Keratinocyte (primary cell): ENCODE measurements at regions not wholly inside any gene's neighbourhood (a gene's known extent, or its start where the extent isn't known, plus 50 kb on each side); places are given as distances from the start of the nearest gene placed in this dataset.

Source experiments
- DNase-seq: peaks from one replicate; pipeline ENCODE4 v3.0.0-alpha.2; 2011; ENCODE audit warnings: low read depth, missing footprints, low spot score
- FAIRE-seq: peaks from 2 replicates; lab custom pipeline; 2011; peaks lifted over from hg19 to GRCh38; lab: Jason Lieb, UNC
- H2AFZ ChIP-seq: 2 replicates; pipeline ENCODE4 v1.6.0; 2012; ENCODE audit warnings: low read length, control low read depth, inconsistent platforms; ENCODE audit not compliant: control insufficient read depth
- H3K27ac ChIP-seq: 2 replicates; pipeline ENCODE4 v1.5.1; 2011; ENCODE audit warnings: low read length; ENCODE audit not compliant: control insufficient read depth, insufficient read depth
- H3K27me3 ChIP-seq: 3 replicates; pipeline ENCODE4 v1.6.0; 2011; ENCODE audit warnings: low read length; ENCODE audit not compliant: control insufficient read depth, insufficient read depth; ENCODE audit errors: extremely low read depth
- H3K36me3 ChIP-seq, 2 experiments: 2 replicates in 1 of 2; 3 replicates in 1 of 2; pipeline ENCODE4 v1.5.1; 2011; ENCODE audit warnings: low read length in 2 of 2, mild to moderate bottlenecking in 1 of 2; ENCODE audit not compliant: control insufficient read depth in 2 of 2, insufficient read depth in 2 of 2; ENCODE audit errors: extremely low read depth in 1 of 2
- H3K4me1 ChIP-seq: 3 replicates; pipeline ENCODE4 v1.5.1; 2011; ENCODE audit warnings: low read length; ENCODE audit not compliant: control insufficient read depth, insufficient read depth; ENCODE audit errors: extremely low read depth
- H3K4me2 ChIP-seq: 3 replicates; pipeline ENCODE4 v1.6.0; 2011; ENCODE audit warnings: low read depth, low read length; ENCODE audit not compliant: control insufficient read depth, insufficient read depth; ENCODE audit errors: extremely low read depth
- H3K4me3 ChIP-seq, 3 experiments: fragments of 200-600 bp in 1 of 3; sonication (generic) in 1 of 3; 2 replicates in 2 of 3; 3 replicates in 1 of 3; pipeline ENCODE4 v1.5.1; 2011 to 2016; ENCODE audit warnings: low read length in 3 of 3, mild to moderate bottlenecking in 3 of 3, control low read depth in 2 of 3, inconsistent platforms in 1 of 3, low read depth in 1 of 3, mixed read lengths in 1 of 3, mixed run types in 1 of 3, moderate library complexity in 1 of 3; ENCODE audit not compliant: control insufficient read depth in 2 of 3, insufficient read depth in 2 of 3; ENCODE audit errors: extremely low read depth in 1 of 3
- H3K79me2 ChIP-seq: 2 replicates; pipeline ENCODE4 v1.6.0; 2012; ENCODE audit warnings: low read length; ENCODE audit not compliant: control insufficient read depth, insufficient read depth
- H3K9ac ChIP-seq: 3 replicates; pipeline ENCODE4 v1.6.0; 2011; ENCODE audit warnings: low read length; ENCODE audit not compliant: control insufficient read depth, insufficient read depth; ENCODE audit errors: extremely low read depth
- H3K9me1 ChIP-seq: 3 replicates; pipeline ENCODE4 v1.6.0; 2011; ENCODE audit warnings: low read length; ENCODE audit not compliant: control insufficient read depth, insufficient read depth; ENCODE audit errors: extremely low read depth
- H3K9me3 ChIP-seq: 2 replicates; pipeline ENCODE4 v1.5.1; 2012; ENCODE audit warnings: low read depth, low read length; ENCODE audit not compliant: control insufficient read depth
- H4K20me1 ChIP-seq: 3 replicates; pipeline ENCODE4 v1.6.0; 2011; ENCODE audit warnings: low read length; ENCODE audit not compliant: control insufficient read depth, insufficient read depth; ENCODE audit errors: extremely low read depth
- EZH2 ChIP-seq: IDR thresholded peaks from one replicate; pipeline ENCODE4 v1.6.1; 2012; ENCODE audit warnings: inconsistent platforms, mild to moderate bottlenecking, low read length, moderate library complexity
- dilution Hi-C: fragments of 300-500 bp; cut with MboI; formaldehyde crosslinking; loops from one replicate; pipeline ENCODE4 v1.7.0; 2020; ENCODE audit warnings: low sequenced_read_pairs; ENCODE audit not compliant: extremely low pct_ligation_motif_present
- TF ChIP-seq, protein P1 (sequence below), 3 experiments: IDR thresholded peaks in 1 of 3; conservative IDR thresholded peaks in 1 of 3; optimal IDR thresholded peaks in 1 of 3; 2 replicates in 2 of 3; 3 replicates in 1 of 3; pipeline versions ENCODE3 to v1.5.1; 2011; ENCODE audit warnings: low read length in 3 of 3, mild to moderate bottlenecking in 3 of 3, moderate library complexity in 2 of 3, control low read depth in 1 of 3, inconsistent platforms in 1 of 3; ENCODE audit not compliant: insufficient read depth in 2 of 3; ENCODE audit errors: extremely low read depth in 1 of 3

DNA sequence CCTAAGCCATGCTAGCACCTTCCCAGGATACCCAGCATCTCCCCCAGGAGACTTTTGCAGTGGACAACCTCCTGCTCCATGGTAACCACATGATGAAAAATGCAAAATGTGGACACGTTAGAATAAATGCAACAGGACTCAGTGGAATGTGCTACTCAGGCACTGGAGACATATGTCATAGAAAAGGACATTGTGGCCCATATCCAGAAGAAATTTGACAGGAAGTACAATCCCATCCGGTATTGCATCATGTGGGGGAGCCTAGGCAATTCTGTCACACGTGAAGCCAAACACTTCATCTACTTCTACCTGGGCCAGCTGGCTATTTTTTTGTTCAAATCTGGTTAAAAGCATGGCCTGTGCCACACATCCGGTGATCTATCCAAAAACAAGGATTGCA lies 227.2 kb upstream of the GPR149 start:
- H3K4me1 ChIP-seq: no peaks in the 10 kb centered on the region
- FAIRE-seq (no peak), DNase-seq (no peak)
- no peaks in the 10 kb centered on the region for H3K9me3 ChIP-seq
- H2AFZ ChIP-seq: no peak overlapping the region
- H3K36me3 ChIP-seq: no peaks in the 10 kb centered on the region
- H3K9me1 ChIP-seq: no peaks in the 10 kb centered on the region
- no peak overlapping the region for H3K9ac ChIP-seq
- no peak overlapping the region for H3K27ac ChIP-seq
- TF ChIP-seq, protein P1, sequence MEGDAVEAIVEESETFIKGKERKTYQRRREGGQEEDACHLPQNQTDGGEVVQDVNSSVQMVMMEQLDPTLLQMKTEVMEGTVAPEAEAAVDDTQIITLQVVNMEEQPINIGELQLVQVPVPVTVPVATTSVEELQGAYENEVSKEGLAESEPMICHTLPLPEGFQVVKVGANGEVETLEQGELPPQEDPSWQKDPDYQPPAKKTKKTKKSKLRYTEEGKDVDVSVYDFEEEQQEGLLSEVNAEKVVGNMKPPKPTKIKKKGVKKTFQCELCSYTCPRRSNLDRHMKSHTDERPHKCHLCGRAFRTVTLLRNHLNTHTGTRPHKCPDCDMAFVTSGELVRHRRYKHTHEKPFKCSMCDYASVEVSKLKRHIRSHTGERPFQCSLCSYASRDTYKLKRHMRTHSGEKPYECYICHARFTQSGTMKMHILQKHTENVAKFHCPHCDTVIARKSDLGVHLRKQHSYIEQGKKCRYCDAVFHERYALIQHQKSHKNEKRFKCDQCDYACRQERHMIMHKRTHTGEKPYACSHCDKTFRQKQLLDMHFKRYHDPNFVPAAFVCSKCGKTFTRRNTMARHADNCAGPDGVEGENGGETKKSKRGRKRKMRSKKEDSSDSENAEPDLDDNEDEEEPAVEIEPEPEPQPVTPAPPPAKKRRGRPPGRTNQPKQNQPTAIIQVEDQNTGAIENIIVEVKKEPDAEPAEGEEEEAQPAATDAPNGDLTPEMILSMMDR (optimal IDR thresholded peaks at IDR 0.05 in 1 of 3, IDR thresholded peaks at IDR 0.05 in 1 of 3, conservative IDR thresholded peaks at IDR 0.05 in 1 of 3; ENCODE audit: extremely low read depth in 1 of 3, insufficient read depth in 2 of 3, low read length in 3 of 3): no peak
- TF ChIP-seq EZH2: no peak
- H3K4me2 ChIP-seq: no peak overlapping the region
- no peaks in the 10 kb centered on the region for H4K20me1 ChIP-seq
- H3K4me3 ChIP-seq: no peak overlapping the region
- dilution Hi-C loops: no loop called here
- no peaks in the 10 kb centered on the region for H3K79me2 ChIP-seq
- no peaks in the 10 kb centered on the region for H3K27me3 ChIP-seq

DNA sequence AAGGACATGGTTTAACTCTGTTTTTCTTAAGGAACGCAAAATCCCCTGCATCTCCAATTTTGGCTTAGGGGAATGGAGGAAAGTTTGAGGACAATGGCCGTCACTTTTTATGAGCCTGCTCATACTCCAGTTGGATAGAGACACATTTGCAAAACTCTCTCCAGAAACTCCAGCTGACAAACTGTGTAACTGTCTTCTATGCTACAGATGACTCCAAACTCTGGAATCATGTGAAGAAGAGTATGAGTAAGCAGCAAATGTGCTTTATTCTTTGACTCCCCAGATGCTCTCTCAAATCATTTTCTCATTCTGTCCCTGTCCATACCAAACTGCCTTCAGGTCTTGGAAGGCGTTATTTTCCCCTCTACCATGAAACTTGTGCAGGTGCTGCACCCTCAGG lies 226.5 kb upstream of the GPR149 start:
- no peaks in the 10 kb centered on the region for H3K4me1 ChIP-seq
- FAIRE-seq (no peak), DNase-seq (no peak)
- no peak overlapping the region for H3K4me2 ChIP-seq
- no peaks in the 10 kb centered on the region for H4K20me1 ChIP-seq
- no peaks in the 10 kb centered on the region for H3K27me3 ChIP-seq
- no peaks in the 10 kb centered on the region for H3K36me3 ChIP-seq
- H3K9me1 ChIP-seq: no peaks in the 10 kb centered on the region
- dilution Hi-C loops: no loop called here
- H3K4me3 ChIP-seq: no peak overlapping the region
- TF ChIP-seq, protein P1 (optimal IDR thresholded peaks at IDR 0.05 in 1 of 3, IDR thresholded peaks at IDR 0.05 in 1 of 3, conservative IDR thresholded peaks at IDR 0.05 in 1 of 3; ENCODE audit: extremely low read depth in 1 of 3, insufficient read depth in 2 of 3, low read length in 3 of 3): no peak
- TF ChIP-seq EZH2: no peak
- no peaks in the 10 kb centered on the region for H3K79me2 ChIP-seq
- no peak overlapping the region for H3K27ac ChIP-seq
- H2AFZ ChIP-seq: no peak overlapping the region
- H3K9me3 ChIP-seq: no peaks in the 10 kb centered on the region
- H3K9ac ChIP-seq: no peak overlapping the region
